ENCODE measurements at regions not wholly inside any gene's neighbourhood (a gene's known extent, or its start where the extent isn't known, plus 50 kb on each side); places are given as distances from the start of the nearest gene placed in this dataset.
A peak's percentile ranks its signal among the peaks of the same experiment; 100 is the strongest.

- DNase-seq (ENCODE audit: low read depth) = no peak
Observed at GRCh38 chr2:64829525-64829924, 159.7 kb upstream of the SLC1A4 start.

- peak; percentile 82 for DNase-seq (ENCODE audit: low read depth)
Observed at GRCh38 chr2:64831134-64831976, 157.8 kb upstream of the SLC1A4 start.

GRCh38 chr2:64831977-64832328, 157.2 kb upstream of the SLC1A4 start:
- DNase-seq (ENCODE audit: low read depth) = no peak

- no peak for DNase-seq (ENCODE audit: low read depth)
Observed at GRCh38 chr2:64832936-64833335, 156.3 kb upstream of the SLC1A4 start.

- DNase-seq (ENCODE audit: low read depth) = no peak
Observed at GRCh38 chr2:64836566-64836965, 152.6 kb upstream of the SLC1A4 start.

GRCh38 chr2:64837116-64837731, 152.0 kb upstream of the SLC1A4 start:
- DNase-seq (ENCODE audit: low read depth) = no peak

GRCh38 chr2:64837925-64838641, 151.1 kb upstream of the SLC1A4 start:
- DNase-seq (ENCODE audit: low read depth) = no peak

- DNase-seq (ENCODE audit: low read depth) = no peak
Observed at GRCh38 chr2:64838817-64839216, 150.4 kb upstream of the SLC1A4 start.

- no peak for DNase-seq (ENCODE audit: low read depth)
Observed at GRCh38 chr2:64839844-64840243, 149.4 kb upstream of the SLC1A4 start.

GRCh38 chr2:64840426-64840881, 148.7 kb upstream of the SLC1A4 start:
- no peak for DNase-seq (ENCODE audit: low read depth)

GRCh38 chr2:64841461-64841860, 147.7 kb upstream of the SLC1A4 start:
- no peak for DNase-seq (ENCODE audit: low read depth)

- DNase-seq (ENCODE audit: low read depth) = no peak
Observed at GRCh38 chr2:64842030-64842429, 147.2 kb upstream of the SLC1A4 start.

GRCh38 chr2:64844087-64844486, 145.1 kb upstream of the SLC1A4 start:
- DNase-seq (ENCODE audit: low read depth) = no peak

GRCh38 chr2:64845273-64845905, 143.8 kb upstream of the SLC1A4 start:
- DNase-seq (ENCODE audit: low read depth) = no peak

- DNase-seq (ENCODE audit: low read depth) = no peak
Observed at GRCh38 chr2:64846177-64846576, 143.0 kb upstream of the SLC1A4 start.

- no peak for DNase-seq (ENCODE audit: low read depth)
Observed at GRCh38 chr2:64847930-64848329, 141.3 kb upstream of the SLC1A4 start.

- no peak for DNase-seq (ENCODE audit: low read depth)
Observed at GRCh38 chr2:64848363-64848762, 140.8 kb upstream of the SLC1A4 start.

GRCh38 chr2:64848945-64849344, 140.3 kb upstream of the SLC1A4 start:
- DNase-seq (ENCODE audit: low read depth) = no peak

GRCh38 chr2:64850642-64851041, 138.6 kb upstream of the SLC1A4 start:
- DNase-seq (ENCODE audit: low read depth) = no peak

- DNase-seq (ENCODE audit: low read depth) = no peak
Observed at GRCh38 chr2:64852771-64853241, 136.4 kb upstream of the SLC1A4 start.

GRCh38 chr2:64853306-64853705, 135.9 kb upstream of the SLC1A4 start:
- no peak for DNase-seq (ENCODE audit: low read depth)

- DNase-seq (ENCODE audit: low read depth) = no peak
Observed at GRCh38 chr2:64853894-64854293, 135.3 kb upstream of the SLC1A4 start.

Measured in stimulated activated CD8-positive, alpha-beta memory T cell treated with anti-CD3 and anti-CD28 coated beads, Interleukin-4, amount 100 ng/mL, for 24 hours (primary cell).